ENCODE measurements at regions not wholly inside any gene's neighbourhood (a gene's known extent, or its start where the extent isn't known, plus 50 kb on each side); places are given as distances from the start of the nearest gene placed in this dataset.
"Not testable (repeated sequence)": the region's sequence is repeated elsewhere in the genome, so short reads cannot be mapped to it uniquely, and the experiment has no call there.

DNA sequence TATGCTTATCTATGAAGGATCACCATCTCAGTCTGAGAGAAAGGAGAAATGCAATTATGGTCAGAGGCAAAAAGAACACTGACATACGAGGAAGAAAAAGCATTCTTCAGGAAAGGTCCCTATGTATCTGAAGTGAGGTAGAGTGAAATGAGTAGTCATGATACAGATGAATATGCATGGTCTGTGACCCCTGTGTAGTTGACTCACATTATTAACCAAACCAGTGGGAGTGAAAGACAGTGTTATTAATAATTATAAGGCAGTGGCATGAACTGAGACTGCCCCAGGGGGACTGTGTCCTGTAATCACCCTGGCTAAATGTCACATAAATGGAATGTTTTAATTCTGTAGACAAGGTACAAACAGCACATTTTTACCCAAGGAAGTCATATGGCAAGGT lies 1320.2 kb upstream of the PCDH9 start:
- WGBS, 4 donors: 48 to 65% (median 55%) methylated on average over 1 of the region's 1 CpG
- ATAC-seq (no peak), DNase-seq (no peak)
- Histone ChIP-seq H3K27ac (no peak overlapping the region), H3K27me3 (no peaks in the 10 kb centered on the region), H3K9me3 (peaks cover 0 to 4% (median 0%) of the 10 kb centered on the region in 12 donors), H3K4me1 (peaks cover 0 to 6% (median 0%) of the 10 kb centered on the region in 12 donors), H3K36me3 (no peaks in the 10 kb centered on the region), H3K4me3 (no peak overlapping the region)
- TF ChIP-seq, protein P1, sequence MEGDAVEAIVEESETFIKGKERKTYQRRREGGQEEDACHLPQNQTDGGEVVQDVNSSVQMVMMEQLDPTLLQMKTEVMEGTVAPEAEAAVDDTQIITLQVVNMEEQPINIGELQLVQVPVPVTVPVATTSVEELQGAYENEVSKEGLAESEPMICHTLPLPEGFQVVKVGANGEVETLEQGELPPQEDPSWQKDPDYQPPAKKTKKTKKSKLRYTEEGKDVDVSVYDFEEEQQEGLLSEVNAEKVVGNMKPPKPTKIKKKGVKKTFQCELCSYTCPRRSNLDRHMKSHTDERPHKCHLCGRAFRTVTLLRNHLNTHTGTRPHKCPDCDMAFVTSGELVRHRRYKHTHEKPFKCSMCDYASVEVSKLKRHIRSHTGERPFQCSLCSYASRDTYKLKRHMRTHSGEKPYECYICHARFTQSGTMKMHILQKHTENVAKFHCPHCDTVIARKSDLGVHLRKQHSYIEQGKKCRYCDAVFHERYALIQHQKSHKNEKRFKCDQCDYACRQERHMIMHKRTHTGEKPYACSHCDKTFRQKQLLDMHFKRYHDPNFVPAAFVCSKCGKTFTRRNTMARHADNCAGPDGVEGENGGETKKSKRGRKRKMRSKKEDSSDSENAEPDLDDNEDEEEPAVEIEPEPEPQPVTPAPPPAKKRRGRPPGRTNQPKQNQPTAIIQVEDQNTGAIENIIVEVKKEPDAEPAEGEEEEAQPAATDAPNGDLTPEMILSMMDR (IDR thresholded peaks at IDR 0.05): no peak
- intact Hi-C loops (cut with DNase I): no loop called here

DNA sequence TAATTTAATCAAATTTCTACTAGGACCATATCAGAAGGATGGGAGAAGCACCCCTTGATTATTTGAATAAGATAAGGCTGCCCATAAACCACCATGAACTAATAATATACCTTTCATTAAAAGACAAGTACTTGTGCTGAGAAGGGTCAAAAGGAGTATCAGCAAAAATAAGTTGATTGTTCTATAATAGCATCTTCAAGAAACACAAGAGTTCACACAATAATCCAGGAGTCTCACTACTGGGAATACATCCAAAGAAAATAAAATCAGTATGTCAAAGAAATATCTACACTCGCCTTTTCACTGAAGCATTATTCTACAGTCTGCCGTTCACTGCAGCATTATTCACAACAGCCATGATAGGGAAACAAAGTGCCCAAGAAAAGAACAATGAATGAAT lies 1310.1 kb upstream of the PCDH9 start:
- ATAC-seq (no peak), DNase-seq (no peak)
- intact Hi-C loops (cut with DNase I): no loop called here
- no peak overlapping the region for H3K27ac ChIP-seq
- no peak overlapping the region for H3K4me3 ChIP-seq
- whole genome bisulfite sequencing, 4 donors: 35 to 62% (median 48%) methylated on average over 2 of the region's 2 CpGs
- H3K4me1 ChIP-seq: no peaks in the 10 kb centered on the region
- TF ChIP-seq, protein P1 (IDR thresholded peaks at IDR 0.05): no peak
- no peak for TF ChIP-seq POLR2A (IDR thresholded peaks at IDR 0.05)
- no peaks in the 10 kb centered on the region for H3K27me3 ChIP-seq
- H3K9me3 ChIP-seq: peaks cover 0 to 2% (median 0%) of the 10 kb centered on the region in 12 donors
- no peaks in the 10 kb centered on the region for H3K36me3 ChIP-seq

DNA sequence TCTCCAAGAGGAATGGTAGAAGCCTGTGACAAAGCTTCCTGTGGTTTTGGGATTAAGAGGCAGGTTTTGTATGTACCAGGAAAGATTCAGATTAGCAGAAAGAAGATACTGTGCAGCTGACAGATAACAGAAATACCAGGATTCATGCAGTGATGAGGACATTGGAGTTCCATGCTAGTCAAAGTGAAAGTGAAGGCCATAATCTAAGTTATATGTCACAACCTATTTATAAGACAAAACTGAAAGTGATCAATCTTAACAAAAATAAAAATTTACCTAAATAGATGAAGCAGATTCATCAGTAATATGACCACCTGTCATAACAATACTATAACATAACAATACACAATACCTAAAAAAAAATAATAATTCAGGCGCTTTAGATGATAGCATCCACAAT lies 1305.2 kb upstream of the PCDH9 start:
- no peaks in the 10 kb centered on the region for H3K4me1 ChIP-seq
- WGBS, 4 donors: 89 to 97% (median 93%) methylated on average over 1 of the region's 1 CpG
- H3K27ac ChIP-seq: no peak overlapping the region
- TF ChIP-seq, protein P1 (IDR thresholded peaks at IDR 0.05): no peak
- H3K9me3 ChIP-seq: peaks cover 0 to 5% (median 0%) of the 10 kb centered on the region in 12 donors
- intact Hi-C loops (cut with DNase I): no loop called here
- H3K4me3 ChIP-seq: no peak overlapping the region
- no peak for DNase-seq
- ATAC-seq: no peak
- no peaks in the 10 kb centered on the region for H3K27me3 ChIP-seq
- no peaks in the 10 kb centered on the region for H3K36me3 ChIP-seq

DNA sequence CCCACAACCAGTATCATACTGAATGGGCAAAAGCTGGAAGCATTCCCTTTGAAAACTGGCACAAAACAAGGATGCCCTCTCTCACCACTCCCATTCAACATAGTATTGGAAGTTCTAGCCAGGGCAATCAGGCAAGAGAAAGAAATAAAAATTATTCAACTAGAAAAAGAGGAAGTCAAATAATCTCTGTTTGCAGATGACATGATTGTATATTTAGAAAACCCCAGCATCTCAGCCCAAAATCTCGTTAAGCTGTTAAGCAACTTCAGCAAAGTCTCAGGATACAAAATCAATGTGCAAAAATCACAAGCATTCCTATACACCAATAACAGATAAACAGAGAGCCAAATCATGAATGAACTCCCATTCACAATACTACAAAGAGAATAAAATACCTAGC lies 1297.0 kb upstream of the PCDH9 start:
- H3K27ac ChIP-seq; H3K4me3 ChIP-seq; DNase-seq; H3K4me1 ChIP-seq; intact Hi-C loops (cut with DNase I); H3K36me3 ChIP-seq; H3K27me3 ChIP-seq; ATAC-seq: not testable (repeated sequence)
- 63 to 83% (median 66%) methylated on average over 1 of the region's 1 CpG for WGBS, 4 donors
- peaks cover 0 to 43% (median 2%) of the 10 kb centered on the region in 12 donors for H3K9me3 ChIP-seq

DNA sequence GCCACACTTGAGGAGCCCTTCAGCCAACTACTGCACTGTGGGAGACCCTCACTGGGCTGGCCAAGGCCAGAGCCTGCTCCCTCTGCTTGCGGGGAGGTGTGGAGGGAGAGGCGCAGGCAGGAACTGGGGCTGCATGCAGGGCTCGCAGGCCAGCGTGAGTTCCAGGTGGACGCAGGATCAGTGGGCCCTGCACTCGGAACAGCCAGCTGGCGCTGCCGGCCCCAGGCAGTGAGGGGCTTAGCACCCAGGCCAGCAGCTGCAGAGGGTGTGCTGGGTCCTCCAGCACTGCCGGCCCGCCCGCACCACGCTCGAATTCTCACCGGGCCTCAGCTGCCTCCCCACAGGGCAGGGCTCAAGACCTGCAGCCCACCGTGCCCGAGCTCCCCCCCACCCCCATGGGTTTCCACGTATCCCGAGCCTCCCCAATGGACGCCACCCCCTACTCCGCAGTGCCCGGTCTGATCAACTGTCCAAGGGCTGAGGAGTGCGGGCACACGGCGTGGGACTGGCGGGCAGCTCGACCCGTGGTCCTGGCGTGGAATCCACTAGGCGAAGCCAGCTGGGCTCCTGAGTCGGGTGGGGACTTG lies 1293.8 kb upstream of the PCDH9 start:
- intact Hi-C loops (cut with DNase I): no loop called here
- no peak for ATAC-seq
- no peak overlapping the region for H3K27ac ChIP-seq
- peaks cover 0 to 43% (median 2%) of the 10 kb centered on the region in 12 donors for H3K9me3 ChIP-seq
- TF ChIP-seq, protein P1 (IDR thresholded peaks at IDR 0.05): no peak
- no peak for TF ChIP-seq POLR2A (IDR thresholded peaks at IDR 0.05)
- H3K4me3 ChIP-seq: no peak overlapping the region
- H3K36me3 ChIP-seq: no peaks in the 10 kb centered on the region
- DNase-seq: peak in 1 of 5 donors; percentile 56
- H3K27me3 ChIP-seq: no peaks in the 10 kb centered on the region
- 78 to 93% (median 92%) methylated on average over 11 to 30 of the region's 30 CpGs for WGBS, 4 donors
- H3K4me1 ChIP-seq: no peaks in the 10 kb centered on the region

Measured in heart left ventricle (tissue), 16 donors.